CD4-positive, alpha-beta memory T cell (primary cell): ENCODE measurements at regions not wholly inside any gene's neighbourhood (a gene's known extent, or its start where the extent isn't known, plus 50 kb on each side); places are given as distances from the start of the nearest gene placed in this dataset.
A peak's percentile ranks its signal among the peaks of the same experiment; 100 is the strongest.

Experiments used
- CTCF ChIA-PET: fragments of 350-600 bp; sonication (Branson Sonifier 250); formaldehyde crosslinking; loops from one replicate; lab custom pipeline; 2021; ENCODE audit warnings: inconsistent platforms; ENCODE audit not compliant: partially characterized antibody; lab: Charles Lee
- POLR2A ChIA-PET: fragments of 350-600 bp; sonication (Branson Sonifier 250); formaldehyde crosslinking; loops from one replicate; lab custom pipeline; 2021; ENCODE audit not compliant: partially characterized antibody; lab: Charles Lee
- DNase-seq, 5 donors: peaks; one replicate each; pipeline versions ENCODE4 v3.0.0 to v3.0.0-alpha.2; 2020 to 2022; ENCODE audit warnings: mixed read lengths in 1 of 5
- H3K27ac ChIP-seq: one replicate; pipeline ENCODE4 v1.7.0; 2013; ENCODE audit warnings: low read depth, low read length
- H3K27me3 ChIP-seq: 2 replicates; pipeline ENCODE4 v1.7.0; 2013; ENCODE audit warnings: mild to moderate bottlenecking, low read length, moderate library complexity; ENCODE audit not compliant: insufficient read depth
- H3K36me3 ChIP-seq: 2 replicates; pipeline ENCODE4 v1.7.0; 2013; ENCODE audit warnings: mild to moderate bottlenecking, low read length, moderate library complexity; ENCODE audit not compliant: insufficient read depth
- H3K4me1 ChIP-seq: 2 replicates; pipeline ENCODE4 v1.7.0; 2013; ENCODE audit warnings: mild to moderate bottlenecking, low read length, moderate library complexity; ENCODE audit not compliant: insufficient read depth
- H3K4me3 ChIP-seq, 2 donors: one replicate each; pipeline ENCODE4 v1.7.0; 2013; ENCODE audit warnings: low read length in 2 of 2, mild to moderate bottlenecking in 1 of 2
- H3K9me3 ChIP-seq, 2 donors: one replicate each; pipeline ENCODE4 v1.7.0; 2013; ENCODE audit warnings: low read length in 2 of 2, control low read depth in 1 of 2; ENCODE audit not compliant: control insufficient read depth in 1 of 2
- H3K27ac Mint-ChIP-seq, 7 donors: one replicate each; pipeline ENCODE4 v1.8.0; 2020 to 2021; ENCODE audit warnings: mixed read lengths in 7 of 7, mild to moderate bottlenecking in 6 of 7, inconsistent platforms in 3 of 7, moderate library complexity in 3 of 7
- H3K27me3 Mint-ChIP-seq, 2 donors: one replicate each; pipeline ENCODE4 v1.8.0; 2020 to 2021; ENCODE audit warnings: mixed read lengths in 2 of 2
- H3K36me3 Mint-ChIP-seq, 2 donors: one replicate each; pipeline ENCODE4 v1.8.0; 2020 to 2021; ENCODE audit warnings: mixed read lengths in 2 of 2, inconsistent platforms in 1 of 2, mild to moderate bottlenecking in 1 of 2
- H3K4me1 Mint-ChIP-seq, 4 donors: one replicate each; pipeline ENCODE4 v1.8.0; 2020 to 2021; ENCODE audit warnings: mixed read lengths in 4 of 4, mild to moderate bottlenecking in 1 of 4
- H3K4me3 Mint-ChIP-seq, 8 donors: one replicate each; pipeline ENCODE4 v1.8.0; 2020 to 2021; ENCODE audit warnings: mixed read lengths in 8 of 8, mild to moderate bottlenecking in 7 of 8, moderate library complexity in 6 of 8, inconsistent platforms in 3 of 8
- H3K9me3 Mint-ChIP-seq, 8 donors: one replicate each; pipeline ENCODE4 v1.8.0; 2020 to 2021; ENCODE audit warnings: mixed read lengths in 8 of 8, mild to moderate bottlenecking in 5 of 8, inconsistent platforms in 3 of 8, moderate library complexity in 1 of 8
- intact Hi-C: fragments of 100-400 bp; cut with micrococcal nuclease; formaldehyde crosslinking; loops from one replicate; pipeline ENCODE4 v1.15.1; 2023

DNA sequence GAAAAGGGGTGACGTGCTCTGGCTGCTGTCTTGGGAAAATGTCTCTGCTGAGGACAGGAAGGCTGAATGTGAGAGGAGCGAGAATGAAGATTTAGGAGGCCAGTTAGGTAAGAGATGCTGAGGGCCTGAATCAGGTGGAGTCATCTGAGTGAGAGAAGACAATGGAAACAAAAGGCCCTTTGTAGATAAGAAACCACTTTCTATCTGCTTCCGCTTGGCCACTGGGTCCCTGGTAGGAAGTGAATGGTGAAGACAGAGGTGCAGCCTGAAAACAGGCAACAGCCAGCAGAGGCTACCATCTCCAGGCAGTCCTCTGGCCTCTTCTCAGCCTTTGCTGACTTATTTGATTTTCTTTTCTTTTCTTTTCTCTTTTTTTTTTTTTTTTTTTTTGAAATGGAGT lies 374.0 kb upstream of the SLC14A2 start:
- intact Hi-C loops = no loop called here
- no peaks in the 10 kb centered on the region for H3K4me1 ChIP-seq
- H3K27me3 ChIP-seq = no peaks in the 10 kb centered on the region
- ChIA-PET CTCF (no interaction called here), POLR2A (no interaction called here)
- no peaks in the 10 kb centered on the region for H3K9me3 ChIP-seq
- no peak overlapping the region for H3K27ac Mint-ChIP-seq
- no peak overlapping the region for H3K4me3 Mint-ChIP-seq
- no peaks in the 10 kb centered on the region for H3K36me3 Mint-ChIP-seq
- DNase-seq = no peak
- no peaks in the 10 kb centered on the region for H3K36me3 ChIP-seq
- peaks cover 1 to 3% of the 10 kb centered on the region in 2 donors for H3K27me3 Mint-ChIP-seq
- no peaks in the 10 kb centered on the region for H3K4me1 Mint-ChIP-seq
- peaks cover 0 to 3% (median 0%) of the 10 kb centered on the region in 8 donors for H3K9me3 Mint-ChIP-seq
- H3K4me3 ChIP-seq = no peak overlapping the region
- no peak overlapping the region for H3K27ac ChIP-seq

DNA sequence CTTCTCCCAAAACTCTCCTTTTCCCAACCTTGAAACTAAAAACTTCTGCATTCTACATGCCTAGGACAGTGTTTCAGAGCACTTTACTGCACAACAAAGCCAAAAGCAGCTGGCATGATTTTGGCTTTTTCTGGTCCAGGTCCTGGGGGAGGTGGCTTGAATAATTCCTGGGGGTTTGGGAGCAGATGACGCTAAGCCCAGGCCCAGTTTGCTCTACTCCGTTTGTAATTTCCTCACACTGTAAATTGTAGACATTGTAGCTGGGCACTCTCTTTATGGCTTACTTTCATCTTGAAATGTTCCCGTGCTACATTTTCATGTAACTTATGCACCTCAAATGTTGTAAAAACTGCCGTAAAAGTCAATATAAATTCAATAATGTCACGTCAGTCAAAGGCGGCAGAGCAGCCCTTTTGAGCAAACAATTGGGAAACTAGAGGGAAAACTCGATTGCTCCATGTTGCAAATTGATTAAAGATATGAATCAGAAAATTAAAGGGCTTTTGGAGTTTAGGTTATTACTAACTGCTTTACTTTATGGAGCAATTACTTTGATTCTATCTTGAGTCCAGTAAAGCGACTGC lies 373.2 kb upstream of the SLC14A2 start:
- H3K9me3 Mint-ChIP-seq = peaks cover 0 to 3% (median 0%) of the 10 kb centered on the region in 8 donors
- POLR2A ChIA-PET = no interaction called here
- H3K27ac Mint-ChIP-seq = no peak overlapping the region
- no peaks in the 10 kb centered on the region for H3K36me3 Mint-ChIP-seq
- no peaks in the 10 kb centered on the region for H3K36me3 ChIP-seq
- H3K27me3 ChIP-seq = no peaks in the 10 kb centered on the region
- H3K4me1 Mint-ChIP-seq = no peaks in the 10 kb centered on the region
- DNase-seq = no peak
- no peak overlapping the region for H3K4me3 Mint-ChIP-seq
- no peaks in the 10 kb centered on the region for H3K9me3 ChIP-seq
- H3K27me3 Mint-ChIP-seq = peaks cover 1 to 3% of the 10 kb centered on the region in 2 donors
- no peaks in the 10 kb centered on the region for H3K4me1 ChIP-seq
- no peak overlapping the region for H3K4me3 ChIP-seq
- no peak overlapping the region for H3K27ac ChIP-seq
- CTCF ChIA-PET = interaction anchor here (1.3 kb wide), 1 partner anchor 29 kb away, joined by 3 read pairs; no protein-coding TSS in a partner anchor
- intact Hi-C loops = no loop called here

DNA sequence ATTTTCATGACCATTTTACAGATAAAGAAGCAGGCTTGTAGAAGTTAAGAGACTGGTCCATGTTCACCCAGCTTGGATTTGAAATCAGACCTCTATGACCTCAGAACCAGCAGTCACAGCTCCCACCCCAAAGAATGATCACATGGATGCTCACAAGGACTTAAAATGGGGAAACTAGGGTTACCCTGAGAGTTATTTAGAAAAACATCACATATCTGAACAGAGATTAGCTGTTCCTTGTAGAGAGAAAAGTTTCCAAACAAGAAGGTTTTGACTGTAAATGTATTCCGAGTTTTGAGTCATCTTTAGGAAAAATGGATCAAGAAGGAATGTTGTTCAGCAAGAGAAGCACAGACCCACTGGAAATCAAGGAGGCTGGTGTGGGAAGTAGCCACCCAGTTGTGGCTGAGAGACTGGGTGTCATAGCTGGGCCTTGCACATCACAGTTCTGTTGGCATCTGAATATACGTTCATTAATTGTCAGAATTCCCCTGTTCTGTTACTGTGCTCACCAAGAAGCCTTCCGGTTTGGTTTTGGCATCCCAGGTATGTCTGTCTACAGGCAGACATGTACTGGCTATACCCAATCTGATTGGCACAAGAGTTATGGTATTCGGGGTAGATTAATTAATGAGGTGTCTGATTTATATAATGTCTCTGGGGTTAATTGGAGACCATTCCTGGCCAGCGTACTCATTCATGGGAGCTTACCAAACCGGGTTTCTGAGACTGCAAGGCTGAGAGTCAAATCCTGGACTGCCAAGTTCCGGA lies 371.8 kb upstream of the SLC14A2 start:
- intact Hi-C loops = no loop called here
- Mint-ChIP-seq H3K4me3 (no peak overlapping the region), H3K9me3 (peaks cover 0 to 3% (median 0%) of the 10 kb centered on the region in 8 donors), H3K27ac (no peak overlapping the region), H3K36me3 (no peaks in the 10 kb centered on the region), H3K4me1 (no peaks in the 10 kb centered on the region), H3K27me3 (peaks cover 1 to 3% of the 10 kb centered on the region in 2 donors)
- Histone ChIP-seq H3K27ac (no peak overlapping the region), H3K4me1 (no peaks in the 10 kb centered on the region), H3K36me3 (no peaks in the 10 kb centered on the region), H3K9me3 (no peaks in the 10 kb centered on the region), H3K27me3 (no peaks in the 10 kb centered on the region), H3K4me3 (no peak overlapping the region)
- CTCF ChIA-PET = interaction anchor here (1.3 kb wide), 1 partner anchor 31 kb away, joined by 3 read pairs; no protein-coding TSS in a partner anchor
- POLR2A ChIA-PET = no interaction called here
- no peak for DNase-seq

- Mint-ChIP-seq H3K27ac (no peak overlapping the region), H3K9me3 (peaks cover 0 to 3% (median 0%) of the 10 kb centered on the region in 8 donors), H3K4me1 (no peaks in the 10 kb centered on the region), H3K27me3 (peaks cover 1 to 3% of the 10 kb centered on the region in 2 donors), H3K36me3 (no peaks in the 10 kb centered on the region), H3K4me3 (no peak overlapping the region)
- Histone ChIP-seq H3K4me1 (no peaks in the 10 kb centered on the region), H3K36me3 (no peaks in the 10 kb centered on the region), H3K9me3 (no peaks in the 10 kb centered on the region), H3K4me3 (no peak overlapping the region), H3K27ac (no peak overlapping the region), H3K27me3 (no peaks in the 10 kb centered on the region)
- DNase-seq = no peak
- intact Hi-C loops = no loop called here
- ChIA-PET CTCF (no interaction called here), POLR2A (no interaction called here)
Measured at GRCh38 chr18:45245091-45245511, 370.2 kb upstream of the SLC14A2 start.

GRCh38 chr18:45248240-45248903 lies 366.9 kb upstream of the SLC14A2 start:
- Mint-ChIP-seq H3K4me1 (no peaks in the 10 kb centered on the region), H3K36me3 (no peaks in the 10 kb centered on the region), H3K27ac (no peak overlapping the region), H3K27me3 (peaks cover 0 to 8% of the 10 kb centered on the region in 2 donors), H3K4me3 (no peak overlapping the region), H3K9me3 (no peaks in the 10 kb centered on the region)
- intact Hi-C loops = no loop called here
- no peaks in the 10 kb centered on the region for H3K27me3 ChIP-seq
- no peak for DNase-seq
- CTCF ChIA-PET = no interaction called here
- H3K27ac ChIP-seq = no peak overlapping the region
- no peaks in the 10 kb centered on the region for H3K9me3 ChIP-seq
- no peaks in the 10 kb centered on the region for H3K36me3 ChIP-seq
- no peak overlapping the region for H3K4me3 ChIP-seq
- POLR2A ChIA-PET = no interaction called here
- no peaks in the 10 kb centered on the region for H3K4me1 ChIP-seq

DNA sequence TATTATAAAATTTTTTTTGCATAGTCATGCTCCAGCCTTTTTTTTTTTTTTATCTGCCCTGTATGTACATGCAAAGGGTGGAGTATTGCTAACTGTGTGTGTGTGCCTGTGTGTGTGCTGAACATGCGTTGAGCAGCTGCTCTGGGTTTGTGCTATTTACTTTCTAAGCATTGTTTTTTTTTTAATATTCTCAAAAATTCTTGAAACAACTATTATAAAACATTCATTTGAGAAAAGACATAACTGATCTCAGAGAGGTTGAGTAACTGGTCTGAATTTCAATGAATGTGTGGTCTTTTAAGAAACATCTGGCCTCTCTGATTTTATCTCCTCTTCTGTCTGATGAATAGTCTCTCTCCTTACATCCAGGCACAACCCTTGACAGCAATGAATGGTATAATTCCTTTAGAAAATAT lies 366.0 kb upstream of the SLC14A2 start:
- H3K4me3 ChIP-seq = no peak overlapping the region
- no peaks in the 10 kb centered on the region for H3K27me3 ChIP-seq
- Mint-ChIP-seq H3K36me3 (no peaks in the 10 kb centered on the region), H3K4me3 (no peak overlapping the region), H3K4me1 (no peaks in the 10 kb centered on the region), H3K9me3 (no peaks in the 10 kb centered on the region), H3K27me3 (peaks cover 1 to 8% of the 10 kb centered on the region in 2 donors), H3K27ac (no peak overlapping the region)
- H3K36me3 ChIP-seq = no peaks in the 10 kb centered on the region
- POLR2A ChIA-PET = no interaction called here
- no peak for DNase-seq
- no peaks in the 10 kb centered on the region for H3K9me3 ChIP-seq
- intact Hi-C loops = no loop called here
- H3K27ac ChIP-seq = no peak overlapping the region
- CTCF ChIA-PET = no interaction called here
- H3K4me1 ChIP-seq = no peaks in the 10 kb centered on the region

DNA sequence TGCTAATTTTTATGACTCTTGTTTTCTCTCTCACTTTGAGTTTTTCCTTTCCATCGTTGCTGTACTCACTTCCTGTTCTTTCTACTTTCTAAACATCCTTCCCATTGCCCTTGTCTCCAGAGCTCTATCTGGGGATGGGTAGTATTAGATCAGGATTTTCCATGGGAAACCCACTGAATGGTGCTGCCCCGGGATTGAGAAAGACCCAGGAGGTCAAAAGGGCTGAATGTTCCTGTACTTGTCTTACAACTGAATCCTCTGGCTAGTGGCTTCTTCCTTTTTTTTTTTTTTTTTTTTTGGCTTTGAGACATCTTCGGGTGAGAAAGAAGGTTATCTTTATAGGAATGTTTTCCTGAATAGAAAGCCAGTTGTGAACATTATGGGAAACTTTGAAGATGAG lies 364.8 kb upstream of the SLC14A2 start:
- intact Hi-C loops = no loop called here
- Histone ChIP-seq H3K36me3 (no peaks in the 10 kb centered on the region), H3K4me3 (no peak overlapping the region), H3K27ac (no peak overlapping the region), H3K27me3 (no peaks in the 10 kb centered on the region), H3K9me3 (no peaks in the 10 kb centered on the region), H3K4me1 (no peaks in the 10 kb centered on the region)
- DNase-seq = no peak
- Mint-ChIP-seq H3K36me3 (no peaks in the 10 kb centered on the region), H3K4me1 (no peaks in the 10 kb centered on the region), H3K27ac (peak overlapping the region in 1 of 7 donors; percentile 19), H3K4me3 (no peak overlapping the region), H3K27me3 (peaks cover 2 to 8% of the 10 kb centered on the region in 2 donors), H3K9me3 (no peaks in the 10 kb centered on the region)
- CTCF ChIA-PET = no interaction called here
- POLR2A ChIA-PET = no interaction called here
